ENCODE measurements at regions not wholly inside any gene's neighbourhood (a gene's known extent, or its start where the extent isn't known, plus 50 kb on each side); places are given as distances from the start of the nearest gene placed in this dataset.

GRCh38 chr6:135658481-135658880 is 160.9 kb upstream of the AHI1 start:
- TF ChIP-seq KDM1A (IDR thresholded peaks at IDR 0.05; ENCODE audit: borderline replicate concordance, low read length) (no peak), CTCF (IDR thresholded peaks at IDR 0.05; ENCODE audit: control extremely low read depth in 1 of 3, insufficient read depth in 1 of 3, low read depth in 1 of 3, low read length in 3 of 3) (no peak), JUND (IDR thresholded peaks at IDR 0.05; ENCODE audit: low read length) (no peak), ATF3 (IDR thresholded peaks at IDR 0.05; ENCODE audit: insufficient read depth, low read depth, low read length) (no peak), BRCA1 (IDR thresholded peaks at IDR 0.05; ENCODE audit: low read depth, low read length) (no peak), SRF (IDR thresholded peaks at IDR 0.05; ENCODE audit: low read depth, low read length) (no peak), POLR2AphosphoS5 (IDR thresholded peaks at IDR 0.05; ENCODE audit: low read depth, low read length) (no peak), POLR2A (IDR thresholded peaks at IDR 0.05; ENCODE audit: control extremely low read depth in 1 of 2, low read depth in 2 of 2, low read length in 2 of 2) (no peak), TBP (IDR thresholded peaks at IDR 0.05; ENCODE audit: low read depth, low read length) (no peak), EZH2 (IDR thresholded peaks at IDR 0.05; ENCODE audit: low read depth, low read length, severe bottlenecking) (no peak)
